ENCODE measurements at regions not wholly inside any gene's neighbourhood (a gene's known extent, or its start where the extent isn't known, plus 50 kb on each side); places are given as distances from the start of the nearest gene placed in this dataset.

DNA sequence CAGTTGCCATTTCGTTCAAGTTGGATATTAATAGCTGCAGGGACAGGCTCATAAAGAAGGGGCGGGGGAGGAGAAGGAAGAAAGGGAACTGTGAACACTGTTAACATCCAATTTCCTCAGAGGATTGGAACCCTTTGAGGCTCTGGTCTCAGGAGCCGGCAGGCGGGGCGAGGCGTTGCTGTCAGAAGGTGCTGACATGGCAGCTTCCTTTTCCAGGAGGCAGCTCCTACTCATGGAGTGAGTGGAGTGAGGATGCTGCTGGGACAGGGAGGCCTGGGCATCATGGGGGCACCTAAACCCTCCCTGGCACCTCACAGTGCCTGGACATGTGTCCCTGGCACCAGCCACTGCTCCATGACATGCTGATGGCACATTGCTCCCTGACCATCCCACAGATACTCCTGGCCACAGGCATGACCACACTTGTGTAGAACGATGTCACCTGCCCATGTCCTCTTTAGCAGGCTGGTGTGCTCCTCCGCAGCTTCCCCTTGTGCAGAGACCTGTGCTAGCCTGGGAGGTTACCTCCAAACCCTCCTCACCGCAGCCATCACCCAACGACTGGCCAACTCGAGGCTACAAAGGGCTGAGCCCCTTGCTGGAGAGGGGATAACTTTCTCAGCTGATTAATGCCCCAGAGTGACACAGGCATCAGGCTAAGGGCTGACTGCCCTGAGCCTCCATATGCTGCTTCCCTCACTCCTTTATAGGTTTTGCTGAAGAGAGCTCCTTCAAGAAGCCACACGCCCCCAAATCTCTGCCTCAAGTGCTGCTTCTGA lies 79.6 kb upstream of the NECTIN1 start:
- Mint-ChIP-seq H3K36me3 (ENCODE audit: low read depth, unreplicated experiment) (no peaks in the 10 kb centered on the region), H3K27me3 (ENCODE audit: low read depth, unreplicated experiment) (peaks cover 59% of the 10 kb centered on the region), H3K4me1 (ENCODE audit: low read depth, unreplicated experiment) (peaks cover 9% of the 10 kb centered on the region), H3K9me3 (ENCODE audit: unreplicated experiment) (peaks cover under 1% of the 10 kb centered on the region), H3K27ac (ENCODE audit: unreplicated experiment) (no peak overlapping the region), H3K4me3 (ENCODE audit: unreplicated experiment) (no peak overlapping the region)
- Histone ChIP-seq H3K9me3 (ENCODE audit: insufficient read depth, low read depth, low read length) (no peaks in the 10 kb centered on the region), H3K79me2 (ENCODE audit: insufficient read depth, low read length) (no peaks in the 10 kb centered on the region), H3K4me2 (ENCODE audit: low read length) (no peak overlapping the region), H3K36me3 (ENCODE audit: insufficient read depth, low read length) (no peaks in the 10 kb centered on the region), H2AFZ (ENCODE audit: low read depth, low read length) (no peak overlapping the region), H3K27me3 (ENCODE audit: insufficient read depth, low read length) (peaks cover 9% of the 10 kb centered on the region), H3K27ac (ENCODE audit: low read depth, low read length) (no peak overlapping the region), H3K4me1 (ENCODE audit: insufficient read depth, low read length) (no peaks in the 10 kb centered on the region), H4K20me1 (ENCODE audit: insufficient read depth, low read length) (no peaks in the 10 kb centered on the region), H3K9ac (ENCODE audit: low read length) (no peak overlapping the region), H3K4me3 (ENCODE audit: insufficient read depth, low read depth, low read length) (no peak overlapping the region)
- TF ChIP-seq EZH2 (IDR thresholded peaks at IDR 0.05; ENCODE audit: insufficient read depth, low read length), result no peak
- TF ChIP-seq, protein P1, sequence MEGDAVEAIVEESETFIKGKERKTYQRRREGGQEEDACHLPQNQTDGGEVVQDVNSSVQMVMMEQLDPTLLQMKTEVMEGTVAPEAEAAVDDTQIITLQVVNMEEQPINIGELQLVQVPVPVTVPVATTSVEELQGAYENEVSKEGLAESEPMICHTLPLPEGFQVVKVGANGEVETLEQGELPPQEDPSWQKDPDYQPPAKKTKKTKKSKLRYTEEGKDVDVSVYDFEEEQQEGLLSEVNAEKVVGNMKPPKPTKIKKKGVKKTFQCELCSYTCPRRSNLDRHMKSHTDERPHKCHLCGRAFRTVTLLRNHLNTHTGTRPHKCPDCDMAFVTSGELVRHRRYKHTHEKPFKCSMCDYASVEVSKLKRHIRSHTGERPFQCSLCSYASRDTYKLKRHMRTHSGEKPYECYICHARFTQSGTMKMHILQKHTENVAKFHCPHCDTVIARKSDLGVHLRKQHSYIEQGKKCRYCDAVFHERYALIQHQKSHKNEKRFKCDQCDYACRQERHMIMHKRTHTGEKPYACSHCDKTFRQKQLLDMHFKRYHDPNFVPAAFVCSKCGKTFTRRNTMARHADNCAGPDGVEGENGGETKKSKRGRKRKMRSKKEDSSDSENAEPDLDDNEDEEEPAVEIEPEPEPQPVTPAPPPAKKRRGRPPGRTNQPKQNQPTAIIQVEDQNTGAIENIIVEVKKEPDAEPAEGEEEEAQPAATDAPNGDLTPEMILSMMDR (IDR thresholded peaks at IDR 0.05; ENCODE audit: insufficient read depth, low read depth, low read length), result no peak
- DNase-seq (ENCODE audit: low read depth) (no peak), FAIRE-seq (no peak)

DNA sequence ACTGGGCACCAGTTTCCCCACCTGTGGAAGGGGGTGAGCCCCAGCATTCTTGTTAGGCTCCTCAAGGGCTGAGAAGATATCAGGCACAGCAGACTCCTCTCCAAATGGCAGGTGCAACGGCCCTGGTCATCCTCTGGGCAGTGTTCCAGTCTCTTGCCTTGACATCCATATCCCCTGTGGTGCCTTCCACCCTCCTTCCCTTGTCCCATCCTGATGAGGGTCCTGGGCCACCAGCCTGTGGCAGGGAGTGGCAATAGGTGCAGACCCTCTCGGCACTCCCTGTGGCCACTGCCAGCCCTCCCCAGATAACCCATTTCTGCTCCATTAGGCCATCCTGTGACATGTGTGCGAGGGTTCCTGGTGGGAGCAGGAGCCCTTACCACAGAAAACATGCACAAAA lies 78.8 kb upstream of the NECTIN1 start:
- H3K4me2 ChIP-seq (ENCODE audit: low read length), result no peak overlapping the region
- H3K9ac ChIP-seq (ENCODE audit: low read length), result no peak overlapping the region
- H3K27me3 Mint-ChIP-seq (ENCODE audit: low read depth, unreplicated experiment), result peaks cover 63% of the 10 kb centered on the region
- H3K27ac ChIP-seq (ENCODE audit: low read depth, low read length), result no peak overlapping the region
- H3K27ac Mint-ChIP-seq (ENCODE audit: unreplicated experiment), result no peak overlapping the region
- no peaks in the 10 kb centered on the region for H4K20me1 ChIP-seq (ENCODE audit: insufficient read depth, low read length)
- H3K36me3 Mint-ChIP-seq (ENCODE audit: low read depth, unreplicated experiment), result no peaks in the 10 kb centered on the region
- H2AFZ ChIP-seq (ENCODE audit: low read depth, low read length), result no peak overlapping the region
- H3K27me3 ChIP-seq (ENCODE audit: insufficient read depth, low read length), result peaks cover 9% of the 10 kb centered on the region
- H3K9me3 Mint-ChIP-seq (ENCODE audit: unreplicated experiment), result peaks cover 2% of the 10 kb centered on the region
- no peak for DNase-seq (ENCODE audit: low read depth)
- no peak overlapping the region for H3K4me3 ChIP-seq (ENCODE audit: insufficient read depth, low read depth, low read length)
- no peaks in the 10 kb centered on the region for H3K4me1 ChIP-seq (ENCODE audit: insufficient read depth, low read length)
- FAIRE-seq, result no peak
- H3K4me3 Mint-ChIP-seq (ENCODE audit: unreplicated experiment), result no peak overlapping the region
- H3K36me3 ChIP-seq (ENCODE audit: insufficient read depth, low read length), result no peaks in the 10 kb centered on the region
- TF ChIP-seq, protein P1 (IDR thresholded peaks at IDR 0.05; ENCODE audit: insufficient read depth, low read depth, low read length), result no peak
- no peak for TF ChIP-seq EZH2 (IDR thresholded peaks at IDR 0.05; ENCODE audit: insufficient read depth, low read length)
- H3K4me1 Mint-ChIP-seq (ENCODE audit: low read depth, unreplicated experiment), result peaks cover 9% of the 10 kb centered on the region
- no peaks in the 10 kb centered on the region for H3K79me2 ChIP-seq (ENCODE audit: insufficient read depth, low read length)
- no peaks in the 10 kb centered on the region for H3K9me3 ChIP-seq (ENCODE audit: insufficient read depth, low read depth, low read length)

DNA sequence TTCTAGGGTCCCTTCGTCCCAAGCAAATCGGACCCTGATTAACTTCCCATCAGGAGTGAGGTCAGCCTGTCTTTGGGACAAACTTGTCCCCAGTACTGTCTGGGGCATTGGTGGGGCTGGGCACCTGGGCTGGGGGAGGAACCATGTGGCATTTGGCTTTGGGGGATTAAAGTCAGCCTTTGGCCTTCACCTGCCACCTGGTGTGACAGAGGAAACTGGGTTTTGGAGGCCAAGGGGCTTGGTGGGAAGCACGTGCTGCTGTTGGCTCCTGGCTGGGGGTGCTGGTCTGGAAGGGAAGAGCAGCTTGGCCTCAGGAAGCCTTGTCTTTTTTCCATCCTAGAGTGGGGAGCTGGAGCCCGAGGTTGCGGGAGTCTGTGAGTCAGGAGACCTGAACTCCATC lies 78.4 kb upstream of the NECTIN1 start:
- H3K27ac Mint-ChIP-seq (ENCODE audit: unreplicated experiment), result no peak overlapping the region
- no peak for FAIRE-seq

More for the DNA sequence above, 78.4 kb upstream of the NECTIN1 start:
- Mint-ChIP-seq H3K4me1 (ENCODE audit: low read depth, unreplicated experiment) (peaks cover 9% of the 10 kb centered on the region), H3K27me3 (ENCODE audit: low read depth, unreplicated experiment) (peaks cover 65% of the 10 kb centered on the region), H3K9me3 (ENCODE audit: unreplicated experiment) (peaks cover 3% of the 10 kb centered on the region), H3K4me3 (ENCODE audit: unreplicated experiment) (no peak overlapping the region), H3K36me3 (ENCODE audit: low read depth, unreplicated experiment) (no peaks in the 10 kb centered on the region)
- no peaks in the 10 kb centered on the region for H4K20me1 ChIP-seq (ENCODE audit: insufficient read depth, low read length)
- no peak overlapping the region for H2AFZ ChIP-seq (ENCODE audit: low read depth, low read length)
- TF ChIP-seq, protein P1 (IDR thresholded peaks at IDR 0.05; ENCODE audit: insufficient read depth, low read depth, low read length), result no peak
- no peak for TF ChIP-seq EZH2 (IDR thresholded peaks at IDR 0.05; ENCODE audit: insufficient read depth, low read length)
- H3K4me1 ChIP-seq (ENCODE audit: insufficient read depth, low read length), result no peaks in the 10 kb centered on the region
- no peak overlapping the region for H3K4me3 ChIP-seq (ENCODE audit: insufficient read depth, low read depth, low read length)
- DNase-seq (ENCODE audit: low read depth), result no peak
- no peaks in the 10 kb centered on the region for H3K9me3 ChIP-seq (ENCODE audit: insufficient read depth, low read depth, low read length)
- no peak overlapping the region for H3K4me2 ChIP-seq (ENCODE audit: low read length)
- peaks cover 8% of the 10 kb centered on the region for H3K27me3 ChIP-seq (ENCODE audit: insufficient read depth, low read length)
- no peak overlapping the region for H3K9ac ChIP-seq (ENCODE audit: low read length)
- no peak overlapping the region for H3K27ac ChIP-seq (ENCODE audit: low read depth, low read length)
- H3K79me2 ChIP-seq (ENCODE audit: insufficient read depth, low read length), result no peaks in the 10 kb centered on the region
- no peaks in the 10 kb centered on the region for H3K36me3 ChIP-seq (ENCODE audit: insufficient read depth, low read length)

Measured in astrocyte (in vitro differentiated cells and primary cell).